Stimulated activated CD4-positive, alpha-beta T cell treated with anti-CD3 and anti-CD28 coated beads, Interleukin-4, amount 100 ng/mL, for 48 hours (primary cell): ENCODE measurements at regions not wholly inside any gene's neighbourhood (a gene's known extent, or its start where the extent isn't known, plus 50 kb on each side); places are given as distances from the start of the nearest gene placed in this dataset.

Source experiments
- DNase-seq, 2 donors: peaks; one replicate each; pipeline ENCODE4 v3.0.0-alpha.2; 2020; ENCODE audit warnings: low read depth in 2 of 2

- DNase-seq: no peak
Measured at GRCh38 chrX:65034292-65034667, 58.0 kb upstream of the ZC4H2 start.
